Keratinocyte (primary cell): ENCODE measurements at regions not wholly inside any gene's neighbourhood (a gene's known extent, or its start where the extent isn't known, plus 50 kb on each side); places are given as distances from the start of the nearest gene placed in this dataset.
"Not testable (repeated sequence)": the region's sequence is repeated elsewhere in the genome, so short reads cannot be mapped to it uniquely, and the experiment has no call there.

Experiments used
- DNase-seq: peaks from one replicate; pipeline ENCODE4 v3.0.0-alpha.2; 2011; ENCODE audit warnings: low read depth, missing footprints, low spot score
- FAIRE-seq: peaks from 2 replicates; lab custom pipeline; 2011; peaks lifted over from hg19 to GRCh38; lab: Jason Lieb, UNC
- H2AFZ ChIP-seq: 2 replicates; pipeline ENCODE4 v1.6.0; 2012; ENCODE audit warnings: low read length, control low read depth, inconsistent platforms; ENCODE audit not compliant: control insufficient read depth
- H3K27ac ChIP-seq: 2 replicates; pipeline ENCODE4 v1.5.1; 2011; ENCODE audit warnings: low read length; ENCODE audit not compliant: control insufficient read depth, insufficient read depth
- H3K27me3 ChIP-seq: 3 replicates; pipeline ENCODE4 v1.6.0; 2011; ENCODE audit warnings: low read length; ENCODE audit not compliant: control insufficient read depth, insufficient read depth; ENCODE audit errors: extremely low read depth
- H3K36me3 ChIP-seq, 2 experiments: 2 replicates in 1 of 2; 3 replicates in 1 of 2; pipeline ENCODE4 v1.5.1; 2011; ENCODE audit warnings: low read length in 2 of 2, mild to moderate bottlenecking in 1 of 2; ENCODE audit not compliant: control insufficient read depth in 2 of 2, insufficient read depth in 2 of 2; ENCODE audit errors: extremely low read depth in 1 of 2
- H3K4me1 ChIP-seq: 3 replicates; pipeline ENCODE4 v1.5.1; 2011; ENCODE audit warnings: low read length; ENCODE audit not compliant: control insufficient read depth, insufficient read depth; ENCODE audit errors: extremely low read depth
- H3K4me2 ChIP-seq: 3 replicates; pipeline ENCODE4 v1.6.0; 2011; ENCODE audit warnings: low read depth, low read length; ENCODE audit not compliant: control insufficient read depth, insufficient read depth; ENCODE audit errors: extremely low read depth
- H3K4me3 ChIP-seq, 3 experiments: fragments of 200-600 bp in 1 of 3; sonication (generic) in 1 of 3; 2 replicates in 2 of 3; 3 replicates in 1 of 3; pipeline ENCODE4 v1.5.1; 2011 to 2016; ENCODE audit warnings: low read length in 3 of 3, mild to moderate bottlenecking in 3 of 3, control low read depth in 2 of 3, inconsistent platforms in 1 of 3, low read depth in 1 of 3, mixed read lengths in 1 of 3, mixed run types in 1 of 3, moderate library complexity in 1 of 3; ENCODE audit not compliant: control insufficient read depth in 2 of 3, insufficient read depth in 2 of 3; ENCODE audit errors: extremely low read depth in 1 of 3
- H3K79me2 ChIP-seq: 2 replicates; pipeline ENCODE4 v1.6.0; 2012; ENCODE audit warnings: low read length; ENCODE audit not compliant: control insufficient read depth, insufficient read depth
- H3K9ac ChIP-seq: 3 replicates; pipeline ENCODE4 v1.6.0; 2011; ENCODE audit warnings: low read length; ENCODE audit not compliant: control insufficient read depth, insufficient read depth; ENCODE audit errors: extremely low read depth
- H3K9me1 ChIP-seq: 3 replicates; pipeline ENCODE4 v1.6.0; 2011; ENCODE audit warnings: low read length; ENCODE audit not compliant: control insufficient read depth, insufficient read depth; ENCODE audit errors: extremely low read depth
- H3K9me3 ChIP-seq: 2 replicates; pipeline ENCODE4 v1.5.1; 2012; ENCODE audit warnings: low read depth, low read length; ENCODE audit not compliant: control insufficient read depth
- H4K20me1 ChIP-seq: 3 replicates; pipeline ENCODE4 v1.6.0; 2011; ENCODE audit warnings: low read length; ENCODE audit not compliant: control insufficient read depth, insufficient read depth; ENCODE audit errors: extremely low read depth
- EZH2 ChIP-seq: IDR thresholded peaks from one replicate; pipeline ENCODE4 v1.6.1; 2012; ENCODE audit warnings: inconsistent platforms, mild to moderate bottlenecking, low read length, moderate library complexity
- dilution Hi-C: fragments of 300-500 bp; cut with MboI; formaldehyde crosslinking; loops from one replicate; pipeline ENCODE4 v1.7.0; 2020; ENCODE audit warnings: low sequenced_read_pairs; ENCODE audit not compliant: extremely low pct_ligation_motif_present
- TF ChIP-seq, protein P1 (sequence below), 3 experiments: IDR thresholded peaks in 1 of 3; conservative IDR thresholded peaks in 1 of 3; optimal IDR thresholded peaks in 1 of 3; 2 replicates in 2 of 3; 3 replicates in 1 of 3; pipeline versions ENCODE3 to v1.5.1; 2011; ENCODE audit warnings: low read length in 3 of 3, mild to moderate bottlenecking in 3 of 3, moderate library complexity in 2 of 3, control low read depth in 1 of 3, inconsistent platforms in 1 of 3; ENCODE audit not compliant: insufficient read depth in 2 of 3; ENCODE audit errors: extremely low read depth in 1 of 3

DNA sequence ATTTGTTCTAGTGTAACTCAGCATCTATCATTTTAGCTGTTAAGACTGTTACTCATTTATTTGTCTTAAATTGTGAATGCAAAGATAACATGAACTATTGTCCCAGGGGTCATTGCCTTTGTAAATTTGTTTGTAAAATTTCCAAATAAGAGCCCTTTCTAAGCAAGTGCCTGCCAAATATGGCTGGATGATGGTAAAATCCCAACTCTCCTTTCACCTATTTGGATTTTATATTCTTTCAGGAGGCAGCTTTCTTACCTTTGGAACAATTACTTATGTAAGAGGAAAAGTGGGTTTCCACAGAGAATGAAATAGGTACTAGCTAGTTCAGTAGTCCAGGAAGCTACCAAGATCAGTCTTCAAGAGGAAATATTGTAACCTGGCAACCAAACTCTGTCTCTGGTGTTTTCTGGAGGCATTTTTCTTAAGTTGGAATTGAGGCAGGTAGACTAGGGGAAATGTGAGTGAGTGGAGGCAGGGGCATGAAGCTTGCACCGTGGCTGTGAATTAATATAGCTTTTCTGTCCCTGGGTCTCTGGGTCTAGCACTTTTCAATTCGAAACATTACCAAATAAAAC is 88.5 kb upstream of the XIST start:
- dilution Hi-C loops = no loop called here
- FAIRE-seq (no peak), DNase-seq (no peak)
- Histone ChIP-seq H4K20me1 (no peaks in the 10 kb centered on the region), H3K9me1 (no peaks in the 10 kb centered on the region), H3K4me2 (no peak overlapping the region), H3K27ac (no peak overlapping the region), H3K36me3 (no peaks in the 10 kb centered on the region), H3K9ac (no peak overlapping the region), H3K27me3 (no peaks in the 10 kb centered on the region), H3K79me2 (peaks cover 19% of the 10 kb centered on the region), H3K4me3 (no peak overlapping the region), H2AFZ (no peak overlapping the region), H3K9me3 (no peaks in the 10 kb centered on the region), H3K4me1 (peaks cover 3% of the 10 kb centered on the region)
- no peak for TF ChIP-seq EZH2
- TF ChIP-seq, protein P1, sequence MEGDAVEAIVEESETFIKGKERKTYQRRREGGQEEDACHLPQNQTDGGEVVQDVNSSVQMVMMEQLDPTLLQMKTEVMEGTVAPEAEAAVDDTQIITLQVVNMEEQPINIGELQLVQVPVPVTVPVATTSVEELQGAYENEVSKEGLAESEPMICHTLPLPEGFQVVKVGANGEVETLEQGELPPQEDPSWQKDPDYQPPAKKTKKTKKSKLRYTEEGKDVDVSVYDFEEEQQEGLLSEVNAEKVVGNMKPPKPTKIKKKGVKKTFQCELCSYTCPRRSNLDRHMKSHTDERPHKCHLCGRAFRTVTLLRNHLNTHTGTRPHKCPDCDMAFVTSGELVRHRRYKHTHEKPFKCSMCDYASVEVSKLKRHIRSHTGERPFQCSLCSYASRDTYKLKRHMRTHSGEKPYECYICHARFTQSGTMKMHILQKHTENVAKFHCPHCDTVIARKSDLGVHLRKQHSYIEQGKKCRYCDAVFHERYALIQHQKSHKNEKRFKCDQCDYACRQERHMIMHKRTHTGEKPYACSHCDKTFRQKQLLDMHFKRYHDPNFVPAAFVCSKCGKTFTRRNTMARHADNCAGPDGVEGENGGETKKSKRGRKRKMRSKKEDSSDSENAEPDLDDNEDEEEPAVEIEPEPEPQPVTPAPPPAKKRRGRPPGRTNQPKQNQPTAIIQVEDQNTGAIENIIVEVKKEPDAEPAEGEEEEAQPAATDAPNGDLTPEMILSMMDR (optimal IDR thresholded peaks at IDR 0.05 in 1 of 3, IDR thresholded peaks at IDR 0.05 in 1 of 3, conservative IDR thresholded peaks at IDR 0.05 in 1 of 3; ENCODE audit: extremely low read depth in 1 of 3, insufficient read depth in 2 of 3, low read length in 3 of 3) = no peak

DNA sequence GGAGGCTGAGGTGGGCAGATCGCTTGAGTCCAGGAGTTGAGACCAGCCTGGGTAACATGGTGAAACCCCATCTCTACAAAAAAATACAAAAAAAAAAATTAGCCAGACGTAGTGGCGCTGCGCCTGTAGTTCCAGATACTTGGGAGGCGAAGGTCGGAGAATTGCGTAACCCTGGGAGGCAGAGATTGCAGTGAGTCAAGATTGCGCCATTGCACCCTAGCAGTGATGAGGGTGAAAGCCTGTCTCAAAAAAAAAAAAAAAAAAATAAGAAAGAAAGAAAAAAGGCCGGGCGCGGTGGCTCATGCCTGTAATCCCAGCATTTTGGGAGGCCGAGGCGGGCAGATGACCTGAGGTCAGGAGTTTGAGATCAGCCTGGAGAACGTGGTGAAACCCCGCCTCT is 85.3 kb upstream of the XIST start:
- FAIRE-seq, H2AFZ ChIP-seq, dilution Hi-C loops: not testable (repeated sequence)

DNA sequence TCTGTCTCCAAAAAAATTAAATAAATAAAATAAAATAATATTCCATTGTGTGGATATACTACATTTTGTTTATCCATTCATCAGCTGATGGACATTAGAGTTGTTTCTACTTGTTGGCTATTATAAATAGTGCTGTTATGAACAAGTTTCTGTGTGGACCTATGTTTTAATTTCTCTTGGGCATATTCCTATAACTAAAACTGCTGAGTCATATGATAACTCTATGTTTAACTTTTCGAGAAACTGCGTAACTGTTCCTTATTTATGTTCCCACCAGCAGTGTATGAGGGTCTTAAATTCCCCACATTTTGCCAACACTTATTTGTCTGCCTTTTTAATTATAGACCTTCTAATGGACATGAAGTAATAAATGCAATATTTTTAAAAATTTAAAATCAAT is 80.0 kb upstream of the XIST start:
- H3K27ac ChIP-seq = no peak overlapping the region
- H2AFZ ChIP-seq = no peak overlapping the region

More for the DNA sequence above, 85.3 kb upstream of the XIST start:
- H3K9me1 ChIP-seq, H3K4me1 ChIP-seq, H3K27me3 ChIP-seq, H3K9me3 ChIP-seq, H3K27ac ChIP-seq, H3K36me3 ChIP-seq, DNase-seq, H3K4me2 ChIP-seq, H3K4me3 ChIP-seq, H3K9ac ChIP-seq, H3K79me2 ChIP-seq, H4K20me1 ChIP-seq: not testable (repeated sequence)

More for the DNA sequence above, 80.0 kb upstream of the XIST start:
- H3K79me2 ChIP-seq = no peaks in the 10 kb centered on the region
- H3K9me1 ChIP-seq = no peaks in the 10 kb centered on the region
- H3K9me3 ChIP-seq = no peaks in the 10 kb centered on the region
- H4K20me1 ChIP-seq = no peaks in the 10 kb centered on the region
- no peak for FAIRE-seq
- H3K4me1 ChIP-seq = no peaks in the 10 kb centered on the region
- dilution Hi-C loops = no loop called here
- H3K4me2 ChIP-seq = no peak overlapping the region
- H3K27me3 ChIP-seq = no peaks in the 10 kb centered on the region
- no peak for DNase-seq
- H3K36me3 ChIP-seq = no peaks in the 10 kb centered on the region
- no peak overlapping the region for H3K9ac ChIP-seq
- H3K4me3 ChIP-seq = no peak overlapping the region
- TF ChIP-seq EZH2 = no peak
